ENCODE measurements at regions not wholly inside any gene's neighbourhood (a gene's known extent, or its start where the extent isn't known, plus 50 kb on each side); places are given as distances from the start of the nearest gene placed in this dataset.

DNA sequence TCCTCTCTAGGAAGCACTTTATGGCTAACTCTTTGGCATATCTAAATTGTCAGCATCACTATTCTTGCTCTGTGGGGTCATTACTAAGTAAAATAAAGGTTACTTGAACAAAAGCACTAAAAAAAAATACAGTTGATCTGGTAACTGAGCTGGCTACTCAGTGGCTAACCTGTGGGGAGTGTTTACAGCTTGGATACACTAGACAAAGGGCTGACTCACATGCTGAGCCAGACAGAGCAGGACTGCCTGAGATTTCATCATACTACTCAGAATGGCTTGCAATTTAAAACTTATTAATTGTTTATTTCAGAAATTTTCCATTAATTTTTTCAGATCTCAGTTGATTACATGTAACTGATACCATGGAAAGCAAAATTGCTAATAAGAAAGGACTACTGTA is 1690.4 kb upstream of the SLC39A10 start:
- intact Hi-C loops (cut with DNase I; ENCODE audit: low total_unique reads) = no loop called here
- no peaks in the 10 kb centered on the region for H3K9me3 ChIP-seq
- no peak for TF ChIP-seq POLR2A (IDR thresholded peaks at IDR 0.05)
- no peak for TF ChIP-seq CTCF (IDR thresholded peaks at IDR 0.05 in 8 of 11, conservative IDR thresholded peaks at IDR 0.05 in 3 of 11)
- TF ChIP-seq POLR2AphosphoS5 (IDR thresholded peaks at IDR 0.05) = no peak

GRCh38 chr2:193965263-193965662 is 1691.8 kb upstream of the SLC39A10 start:
- Histone ChIP-seq H3K27me3 (replicated peaks in 1 of 7) (no peaks in the 10 kb centered on the region), H3K4me1 (no peaks in the 10 kb centered on the region), H3K27ac (no peak overlapping the region), H3K9me3 (no peaks in the 10 kb centered on the region), H3K4me3 (no peak overlapping the region), H3K36me3 (no peaks in the 10 kb centered on the region)
- intact Hi-C loops (cut with DNase I; ENCODE audit: low total_unique reads) = no loop called here
- 76 to 88% (median 80%) methylated on average over 4 of the region's 4 CpGs for WGBS, 5 donors
- DNase-seq = no peak
- TF ChIP-seq POLR2A (IDR thresholded peaks at IDR 0.05) = no peak
- TF ChIP-seq POLR2AphosphoS5 (IDR thresholded peaks at IDR 0.05) = no peak
- TF ChIP-seq CTCF (IDR thresholded peaks at IDR 0.05 in 8 of 11, conservative IDR thresholded peaks at IDR 0.05 in 3 of 11) = no peak

More for the DNA sequence above, 1690.4 kb upstream of the SLC39A10 start:
- DNase-seq = no peak
- H3K27ac ChIP-seq = no peak overlapping the region
- H3K36me3 ChIP-seq = no peaks in the 10 kb centered on the region
- no peak overlapping the region for H3K4me3 ChIP-seq
- H3K27me3 ChIP-seq (replicated peaks in 1 of 7) = no peaks in the 10 kb centered on the region
- no peaks in the 10 kb centered on the region for H3K4me1 ChIP-seq

- no peak overlapping the region for H3K27ac ChIP-seq
- intact Hi-C loops (cut with DNase I; ENCODE audit: low total_unique reads) = no loop called here
- 57 to 71% (median 59%) methylated on average over 4 of the region's 4 CpGs for WGBS, 5 donors
- no peak overlapping the region for H3K4me3 ChIP-seq
- TF ChIP-seq CTCF (IDR thresholded peaks at IDR 0.05 in 8 of 11, conservative IDR thresholded peaks at IDR 0.05 in 3 of 11) (no peak), POLR2AphosphoS5 (IDR thresholded peaks at IDR 0.05) (no peak), POLR2A (IDR thresholded peaks at IDR 0.05) (no peak)
- no peaks in the 10 kb centered on the region for H3K9me3 ChIP-seq
- no peaks in the 10 kb centered on the region for H3K4me1 ChIP-seq
- no peaks in the 10 kb centered on the region for H3K27me3 ChIP-seq (replicated peaks in 1 of 7)
- no peaks in the 10 kb centered on the region for H3K36me3 ChIP-seq
- no peak for DNase-seq
Observed at GRCh38 chr2:193963472-193964119, 1693.4 kb upstream of the SLC39A10 start.

DNA sequence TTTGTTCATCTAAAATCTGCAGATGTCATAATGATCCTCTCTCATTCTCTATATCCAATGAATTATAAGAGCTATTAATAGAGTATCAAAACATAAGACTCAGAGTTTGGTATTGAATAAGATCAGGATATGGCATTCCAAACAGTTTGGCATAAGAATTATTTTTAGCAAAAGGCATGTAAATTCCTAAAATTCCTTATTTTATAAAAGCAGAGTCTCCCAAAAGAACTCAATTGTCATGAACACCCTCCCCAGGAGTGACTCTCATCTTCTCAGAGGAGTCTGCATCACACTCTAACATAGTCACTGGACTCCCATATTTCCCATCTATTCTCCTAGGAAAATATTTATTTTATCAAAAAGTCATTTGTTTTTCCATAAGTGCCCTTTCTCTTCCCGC is 1710.2 kb upstream of the SLC39A10 start:
- no peaks in the 10 kb centered on the region for H3K4me1 ChIP-seq
- no peak for DNase-seq
- no peak for TF ChIP-seq POLR2AphosphoS5 (IDR thresholded peaks at IDR 0.05)
- no peak for TF ChIP-seq CTCF (IDR thresholded peaks at IDR 0.05 in 8 of 11, conservative IDR thresholded peaks at IDR 0.05 in 3 of 11)
- no peak for TF ChIP-seq POLR2A (IDR thresholded peaks at IDR 0.05)
- no peak overlapping the region for H3K4me3 ChIP-seq
- no peaks in the 10 kb centered on the region for H3K9me3 ChIP-seq
- 69 to 89% (median 79%) methylated on average over 1 of the region's 1 CpG for WGBS, 5 donors
- no peaks in the 10 kb centered on the region for H3K27me3 ChIP-seq (replicated peaks in 1 of 7)
- H3K27ac ChIP-seq = no peak overlapping the region
- intact Hi-C loops (cut with DNase I; ENCODE audit: low total_unique reads) = no loop called here
- H3K36me3 ChIP-seq = no peaks in the 10 kb centered on the region

Data from spleen (tissue), 11 donors.